HCT116 (cell line): ENCODE measurements at regions not wholly inside any gene's neighbourhood (a gene's known extent, or its start where the extent isn't known, plus 50 kb on each side); places are given as distances from the start of the nearest gene placed in this dataset.

Experiments
- ATAC-seq: fragments of 200-7000 bp; cut with Tn5 transposase; 2 replicates; pipeline ENCODE4 v1.9.1; 2020; ENCODE audit warnings: mild to moderate bottlenecking, moderate library complexity
- BruUV-seq: library from RNA; stranded (reverse); fragments of 400-500 nt; replicated peaks from 2 replicates; lab custom pipeline; 2021; lab: Mats Ljungman, UMichigan
- CTCF ChIA-PET: fragments of 300-600 bp; sonication (Branson Sonifier 250); formaldehyde crosslinking; loops from one replicate; lab custom pipeline; 2021; ENCODE audit warnings: antibody characterized with exemption; lab: Charles Lee
- POLR2A ChIA-PET: fragments of 300-600, 350-600 bp; sonication (Branson Sonifier 250); formaldehyde crosslinking; loops from one replicate; lab custom pipeline; 2021; ENCODE audit warnings: antibody characterized with exemption; lab: Charles Lee
- RAD21 ChIA-PET, 2 experiments: fragments of 300-600 bp; sonication (Branson Sonifier 250); formaldehyde crosslinking; loops; one replicate each; lab custom pipeline; 2023; ENCODE audit warnings: low total read pairs in 2 of 2; ENCODE audit not compliant: uncharacterized antibody in 2 of 2, unreplicated experiment in 2 of 2, low non-redundant PET in 1 of 2; lab: Charles Lee
- DNase-seq: peaks from one replicate; pipeline ENCODE4 v3.0.0-alpha.2; 2010; ENCODE audit warnings: low read depth, low spot score
- H2AFZ ChIP-seq: fragments of 200-600 bp; shearing (Covaris generic), sonication (generic); 2 replicates; pipeline ENCODE4 v1.6.1; 2017; ENCODE audit warnings: low read depth, mixed run types, mixed read lengths, antibody characterized with exemption, low read length; ENCODE audit not compliant: poor library complexity, severe bottlenecking
- H3K27ac ChIP-seq: 2 replicates; pipeline ENCODE4 v1.5.1; 2012; ENCODE audit warnings: low read depth, low read length
- H3K27me3 ChIP-seq: fragments of 200-600 bp; sonication (generic); 2 replicates; pipeline ENCODE4 v1.6.1; 2016; ENCODE audit warnings: mixed run types, low read length, mixed read lengths; ENCODE audit not compliant: insufficient read depth
- H3K36me3 ChIP-seq, 2 experiments: fragments of 200-500 bp in 1 of 2; fragments of 200-600 bp in 1 of 2; sonication (Bioruptor generic) in 1 of 2; sonication (generic) in 1 of 2; 2 replicates each; pipeline versions ENCODE4 v1.5.1 to v1.6.1; 2014 to 2016; ENCODE audit warnings: low read length in 2 of 2, inconsistent platforms in 1 of 2, mixed read lengths in 1 of 2, mixed run types in 1 of 2; ENCODE audit not compliant: insufficient read depth in 2 of 2, control insufficient read depth in 1 of 2
- H3K4me1 ChIP-seq, 2 experiments: fragments of 200-600 bp in 1 of 2; sonication (generic) in 1 of 2; 2 replicates each; pipeline versions ENCODE4 v1.5.1 to v1.6.1; 2012 to 2017; ENCODE audit warnings: low read length in 2 of 2, inconsistent platforms in 1 of 2, mild to moderate bottlenecking in 1 of 2, mixed read lengths in 1 of 2, mixed run types in 1 of 2, moderate library complexity in 1 of 2; ENCODE audit not compliant: insufficient read depth in 2 of 2, control insufficient read depth in 1 of 2
- H3K4me2 ChIP-seq: fragments of 200-600 bp; sonication (generic); 2 replicates; pipeline ENCODE4 v1.6.1; 2017; ENCODE audit warnings: mixed run types, low read length, mixed read lengths
- H3K4me3 ChIP-seq, 2 experiments: fragments of 200-600 bp in 1 of 2; sonication (generic) in 1 of 2; replicated peaks in 1 of 2; 2 replicates each; pipeline ENCODE4 v1.5.1; 2011 to 2016; ENCODE audit warnings: low read length in 2 of 2, control low read depth in 1 of 2, low read depth in 1 of 2, mild to moderate bottlenecking in 1 of 2, mixed read lengths in 1 of 2, mixed run types in 1 of 2
- H3K79me2 ChIP-seq: fragments of 200-600 bp; sonication (generic); 2 replicates; pipeline ENCODE4 v1.6.1; 2017; ENCODE audit warnings: mild to moderate bottlenecking, mixed run types, low read length, moderate library complexity, mixed read lengths; ENCODE audit not compliant: insufficient read depth
- H3K9ac ChIP-seq: fragments of 200-600 bp; sonication (generic); 2 replicates; pipeline ENCODE4 v1.6.1; 2016; ENCODE audit warnings: low read length, mixed read lengths
- H3K9me2 ChIP-seq: fragments of 200-600 bp; sonication (generic), shearing (Covaris generic); 2 replicates; pipeline ENCODE4 v1.6.1; 2017; ENCODE audit warnings: mixed run types, mild to moderate bottlenecking, moderate library complexity; ENCODE audit not compliant: insufficient read depth
- H3K9me3 ChIP-seq, 2 experiments: fragments of 200-500 bp in 1 of 2; fragments of 200-600 bp in 1 of 2; sonication (Bioruptor generic) in 1 of 2; sonication (generic) in 1 of 2; 2 replicates each; pipeline ENCODE4 v1.6.1; 2014 to 2017; ENCODE audit warnings: low read length in 2 of 2, mixed read lengths in 2 of 2, inconsistent platforms in 1 of 2, low read depth in 1 of 2, mild to moderate bottlenecking in 1 of 2, mixed run types in 1 of 2, moderate library complexity in 1 of 2; ENCODE audit not compliant: control insufficient read depth in 1 of 2, insufficient read depth in 1 of 2
- H4K20me1 ChIP-seq: fragments of 200-600 bp; sonication (generic), shearing (Covaris generic); 2 replicates; pipeline ENCODE4 v1.6.1; 2017; ENCODE audit warnings: mixed run types, mild to moderate bottlenecking, moderate library complexity; ENCODE audit not compliant: insufficient read depth
- CBX3 ChIP-seq: IDR thresholded peaks from 2 replicates; pipeline ENCODE4 v1.6.1; 2012; ENCODE audit warnings: low read depth
- EZH2 ChIP-seq: fragments of 200-600 bp; sonication (generic); IDR thresholded peaks from 2 replicates; pipeline ENCODE4 v1.6.1; 2017; ENCODE audit warnings: antibody characterized with exemption, mixed run types
- EZH2phosphoT487 ChIP-seq: fragments of 200-600 bp; IDR thresholded peaks from 2 replicates; pipeline ENCODE4 v1.6.1; 2018; ENCODE audit warnings: antibody characterized with exemption, borderline replicate concordance
- FOSL1 ChIP-seq: IDR thresholded peaks from 2 replicates; pipeline ENCODE4 v1.6.1; 2012; ENCODE audit warnings: low read depth
- JUND ChIP-seq: IDR thresholded peaks from 2 replicates; pipeline ENCODE4 v1.6.1; 2012
- POLR2A ChIP-seq: IDR thresholded peaks from 2 replicates; pipeline ENCODE4 v1.7.0; 2011; ENCODE audit warnings: borderline replicate concordance; ENCODE audit not compliant: insufficient read depth, insufficient read length; ENCODE audit errors: extremely low read depth
- POLR2AphosphoS5 ChIP-seq: IDR thresholded peaks from 2 replicates; pipeline ENCODE4 v1.6.1; 2011; ENCODE audit warnings: mild to moderate bottlenecking, low read depth, low read length, moderate library complexity
- SIN3A ChIP-seq: IDR thresholded peaks from 2 replicates; pipeline ENCODE4 v1.6.1; 2012; ENCODE audit warnings: low read depth
- SP1 ChIP-seq: IDR thresholded peaks from 2 replicates; pipeline ENCODE4 v1.6.1; 2012; ENCODE audit warnings: low read depth
- SRF ChIP-seq: IDR thresholded peaks from 2 replicates; pipeline ENCODE4 v1.6.1; 2012; ENCODE audit warnings: low read depth
- TCF7L2 ChIP-seq: IDR thresholded peaks from 2 replicates; pipeline ENCODE4 v1.7.0; 2011; ENCODE audit warnings: borderline replicate concordance, inconsistent platforms; ENCODE audit not compliant: insufficient read depth, insufficient read length; ENCODE audit errors: extremely low read depth
- YY1 ChIP-seq: IDR thresholded peaks from 2 replicates; pipeline ENCODE4 v1.6.1; 2011; ENCODE audit warnings: low read length, low read depth, moderate library complexity, mild to moderate bottlenecking; ENCODE audit not compliant: insufficient replicate concordance; ENCODE audit errors: extremely low read depth
- ZFX ChIP-seq: fragments of 450-650 bp; IDR thresholded peaks from 2 replicates; pipeline ENCODE4 v1.6.1; 2017
- ZNF274 ChIP-seq: fragments of 200-500 bp; sonication (Bioruptor generic); IDR thresholded peaks from 2 replicates; pipeline ENCODE4 v1.6.1; 2014; ENCODE audit warnings: mild to moderate bottlenecking, low read depth, low read length, inconsistent platforms
- intact Hi-C: fragments of 100-400 bp; cut with micrococcal nuclease; formaldehyde crosslinking; loops from 2 replicates; pipeline ENCODE4 v1.10.0; 2022
- TF ChIP-seq, protein P1 (sequence below): IDR thresholded peaks from 2 replicates; pipeline ENCODE4 v1.6.1; 2012
- TF ChIP-seq, protein P2 (sequence below): IDR thresholded peaks from 2 replicates; pipeline ENCODE4 v1.6.1; 2012
- TF ChIP-seq, protein P3 (sequence below), 3 experiments: fragments of 200-600 bp in 1 of 3; sonication (generic) in 1 of 3; IDR thresholded peaks in 2 of 3; conservative IDR thresholded peaks in 1 of 3; 2 replicates each; pipeline ENCODE4 v1.5.1; 2012 to 2017; ENCODE audit warnings: low read depth in 2 of 3, low read length in 2 of 3, antibody characterized with exemption in 1 of 3, borderline replicate concordance in 1 of 3, control low read depth in 1 of 3, mild to moderate bottlenecking in 1 of 3, mixed read lengths in 1 of 3, mixed run types in 1 of 3, moderate library complexity in 1 of 3; ENCODE audit not compliant: insufficient read depth in 1 of 3

DNA sequence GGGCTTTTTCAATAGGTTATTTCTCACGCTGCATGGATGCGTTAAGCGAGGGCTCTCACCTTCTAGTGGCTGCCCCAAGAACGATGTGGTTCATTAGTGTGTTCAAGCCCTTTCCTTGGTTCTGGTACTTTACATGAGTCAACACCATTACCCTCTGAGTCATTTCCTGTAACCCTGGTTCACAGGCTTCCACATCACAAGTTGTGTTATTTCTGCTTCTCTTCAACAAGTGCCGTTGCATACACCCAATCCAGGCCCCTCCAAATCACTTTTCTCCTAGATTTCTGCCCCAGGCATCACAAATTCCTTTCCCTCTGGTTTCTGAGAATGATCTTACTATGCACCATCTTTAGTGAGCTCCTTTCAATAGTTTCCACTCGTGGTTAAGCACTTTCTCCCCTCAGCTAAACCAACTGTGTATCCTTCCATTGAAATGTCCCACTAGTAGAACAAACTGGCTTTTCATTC, 69.5 kb upstream of the RAD23B start:
- Histone ChIP-seq H3K4me3 (peak overlapping the region; percentile 14 to 37; a peak in 3 of 4 replicates), H3K79me2 (no peaks in the 10 kb centered on the region), H3K4me2 (peak overlapping the region; percentile 83), H3K9me2 (no peaks in the 10 kb centered on the region), H3K27me3 (no peaks in the 10 kb centered on the region), H3K4me1 (peaks cover 59 to 80% of the 10 kb centered on the region in 2 experiments), H3K9me3 (no peaks in the 10 kb centered on the region), H3K9ac (peak overlapping the region; percentile 57), H2AFZ (no peak overlapping the region), H4K20me1 (no peaks in the 10 kb centered on the region), H3K36me3 (no peaks in the 10 kb centered on the region; a peak in 1 of 4 replicates), H3K27ac (peak overlapping the region; percentile 94)
- peak; percentile 96 for DNase-seq
- no peak for TF ChIP-seq EZH2
- TF ChIP-seq, protein P1, sequence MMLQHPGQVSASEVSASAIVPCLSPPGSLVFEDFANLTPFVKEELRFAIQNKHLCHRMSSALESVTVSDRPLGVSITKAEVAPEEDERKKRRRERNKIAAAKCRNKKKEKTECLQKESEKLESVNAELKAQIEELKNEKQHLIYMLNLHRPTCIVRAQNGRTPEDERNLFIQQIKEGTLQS = no peak
- TF ChIP-seq, protein P2, sequence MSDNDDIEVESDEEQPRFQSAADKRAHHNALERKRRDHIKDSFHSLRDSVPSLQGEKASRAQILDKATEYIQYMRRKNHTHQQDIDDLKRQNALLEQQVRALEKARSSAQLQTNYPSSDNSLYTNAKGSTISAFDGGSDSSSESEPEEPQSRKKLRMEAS = no peak
- TF ChIP-seq ZNF274 = no peak
- peak; percentile 69 for TF ChIP-seq TCF7L2
- TF ChIP-seq POLR2AphosphoS5 = peak; percentile 82
- TF ChIP-seq POLR2A = peak; percentile 50
- peak; percentile 29 for TF ChIP-seq YY1
- intact Hi-C loops = loop anchor here (2.0 kb wide), 1 partner anchor 69 kb away; the partner anchor contains the start of gene RAD23B
- CTCF ChIA-PET = interaction anchor here (0.8 kb wide), 1 partner anchor 9 kb away, joined by 3 read pairs; no protein-coding TSS in a partner anchor
- RAD21 ChIA-PET = no interaction called here
- POLR2A ChIA-PET = interaction anchor here (0.9 to 1.5 kb wide), 4 partner anchors 10 to 90 kb away, joined by 3 to 6 read pairs (median 3); no protein-coding TSS in a partner anchor
- peak; percentile 79 for ATAC-seq
- no TSS peak for BruUV-seq

DNA sequence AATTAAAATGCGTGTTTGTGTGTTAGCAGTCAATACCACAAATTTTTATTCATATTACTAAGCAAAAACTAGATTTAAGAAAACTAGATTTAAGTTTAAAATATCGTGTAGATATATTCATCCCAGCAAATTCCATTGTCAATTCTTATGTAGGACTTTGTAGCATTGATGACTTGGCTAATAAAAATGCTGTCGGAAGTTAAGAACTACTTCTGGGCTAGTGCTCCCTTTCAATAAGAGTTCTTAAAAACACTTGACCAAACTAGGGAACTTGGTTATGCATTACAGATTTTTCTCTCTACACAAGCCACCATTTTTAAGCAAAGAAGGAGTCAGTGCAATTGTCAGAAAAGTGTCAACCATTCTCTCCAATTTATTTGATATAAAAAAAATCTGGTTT, 68.7 kb upstream of the RAD23B start:
- no peaks in the 10 kb centered on the region for H3K9me2 ChIP-seq
- H3K36me3 ChIP-seq = no peaks in the 10 kb centered on the region
- H3K4me3 ChIP-seq = 0 out of 4 replicates have a peak overlapping the region, but pooled peaks of 1 of the 2 experiments have one; percentile 14
- H3K79me2 ChIP-seq = no peaks in the 10 kb centered on the region
- H3K27ac ChIP-seq = peak overlapping the region; percentile 94
- ChIA-PET RAD21 (no interaction called here), POLR2A (no interaction called here), CTCF (no interaction called here)
- DNase-seq = no peak
- H4K20me1 ChIP-seq = no peaks in the 10 kb centered on the region
- H3K4me1 ChIP-seq = peaks cover 59 to 74% of the 10 kb centered on the region in 2 experiments
- no TSS peak for BruUV-seq
- peak overlapping the region; percentile 31; the same call in 1 of the 2 replicates for H3K9ac ChIP-seq
- ATAC-seq = no peak
- H3K9me3 ChIP-seq = no peaks in the 10 kb centered on the region
- peak overlapping the region; percentile 83 for H3K4me2 ChIP-seq
- no peaks in the 10 kb centered on the region for H3K27me3 ChIP-seq
- intact Hi-C loops = no loop called here
- peak overlapping the region; percentile 76 for H2AFZ ChIP-seq
- TF ChIP-seq CBX3 (no peak), SIN3A (no peak), SRF (no peak), ZFX (no peak), FOSL1 (no peak), SP1 (no peak), TCF7L2 (no peak), JUND (no peak), EZH2phosphoT487 (no peak), POLR2A (no peak)
- TF ChIP-seq, protein P2 = no peak
- TF ChIP-seq, protein P3, sequence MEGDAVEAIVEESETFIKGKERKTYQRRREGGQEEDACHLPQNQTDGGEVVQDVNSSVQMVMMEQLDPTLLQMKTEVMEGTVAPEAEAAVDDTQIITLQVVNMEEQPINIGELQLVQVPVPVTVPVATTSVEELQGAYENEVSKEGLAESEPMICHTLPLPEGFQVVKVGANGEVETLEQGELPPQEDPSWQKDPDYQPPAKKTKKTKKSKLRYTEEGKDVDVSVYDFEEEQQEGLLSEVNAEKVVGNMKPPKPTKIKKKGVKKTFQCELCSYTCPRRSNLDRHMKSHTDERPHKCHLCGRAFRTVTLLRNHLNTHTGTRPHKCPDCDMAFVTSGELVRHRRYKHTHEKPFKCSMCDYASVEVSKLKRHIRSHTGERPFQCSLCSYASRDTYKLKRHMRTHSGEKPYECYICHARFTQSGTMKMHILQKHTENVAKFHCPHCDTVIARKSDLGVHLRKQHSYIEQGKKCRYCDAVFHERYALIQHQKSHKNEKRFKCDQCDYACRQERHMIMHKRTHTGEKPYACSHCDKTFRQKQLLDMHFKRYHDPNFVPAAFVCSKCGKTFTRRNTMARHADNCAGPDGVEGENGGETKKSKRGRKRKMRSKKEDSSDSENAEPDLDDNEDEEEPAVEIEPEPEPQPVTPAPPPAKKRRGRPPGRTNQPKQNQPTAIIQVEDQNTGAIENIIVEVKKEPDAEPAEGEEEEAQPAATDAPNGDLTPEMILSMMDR (IDR thresholded peaks at IDR 0.05 in 2 of 3, conservative IDR thresholded peaks at IDR 0.05 in 1 of 3; ENCODE audit: borderline replicate concordance in 1 of 3, insufficient read depth in 1 of 3, low read depth in 2 of 3, low read length in 2 of 3) = no peak
